NCI-H1048 (cell line): ENCODE measurements at regions not wholly inside any gene's neighbourhood (a gene's known extent, or its start where the extent isn't known, plus 50 kb on each side); places are given as distances from the start of the nearest gene placed in this dataset.

Source experiments
- DNase-seq: peaks from one replicate; lab custom pipeline; 2025; lab: John Stamatoyannopoulos, UW

GRCh38 chr3:99114565-99115291, 213.2 kb upstream of the DCBLD2 start:
- DNase-seq = no peak

GRCh38 chr3:99111235-99111634, 209.7 kb upstream of the DCBLD2 start:
- no peak for DNase-seq

GRCh38 chr3:99110401-99110800, 208.9 kb upstream of the DCBLD2 start:
- no peak for DNase-seq

- DNase-seq = no peak
Measured at GRCh38 chr3:99108508-99108907, 207.0 kb upstream of the DCBLD2 start.

GRCh38 chr3:99094606-99095005, 193.1 kb upstream of the DCBLD2 start:
- no peak for DNase-seq

- no peak for DNase-seq
Measured at GRCh38 chr3:99087277-99087676, 185.8 kb upstream of the DCBLD2 start.

- no peak for DNase-seq
Measured at GRCh38 chr3:99084826-99085225, 183.3 kb upstream of the DCBLD2 start.

- DNase-seq = no peak
Measured at GRCh38 chr3:99084156-99084555, 182.7 kb upstream of the DCBLD2 start.

GRCh38 chr3:99071096-99071495, 169.6 kb upstream of the DCBLD2 start:
- DNase-seq = no peak

- no peak for DNase-seq
Measured at GRCh38 chr3:99069973-99070372, 168.5 kb upstream of the DCBLD2 start.

- no peak for DNase-seq
Measured at GRCh38 chr3:99066863-99067262, 165.4 kb upstream of the DCBLD2 start.

- DNase-seq = no peak
Measured at GRCh38 chr3:99049164-99049563, 147.7 kb upstream of the DCBLD2 start.

GRCh38 chr3:99041747-99042146, 140.3 kb upstream of the DCBLD2 start:
- DNase-seq = no peak

- DNase-seq = no peak
Measured at GRCh38 chr3:99031778-99032177, 130.3 kb upstream of the DCBLD2 start.

GRCh38 chr3:99023590-99024192, 122.2 kb upstream of the DCBLD2 start:
- DNase-seq = no peak

- DNase-seq = no peak
Measured at GRCh38 chr3:99021466-99021865, 120.0 kb upstream of the DCBLD2 start.

GRCh38 chr3:99016452-99016851, 115.0 kb upstream of the DCBLD2 start:
- DNase-seq = no peak

- DNase-seq = no peak
Measured at GRCh38 chr3:99013777-99014315, 112.4 kb upstream of the DCBLD2 start.

GRCh38 chr3:99013077-99013476, 111.6 kb upstream of the DCBLD2 start:
- DNase-seq = no peak

- no peak for DNase-seq
Measured at GRCh38 chr3:99012051-99012450, 110.6 kb upstream of the DCBLD2 start.

- DNase-seq = no peak
Measured at GRCh38 chr3:99009851-99010250, 108.4 kb upstream of the DCBLD2 start.

GRCh38 chr3:99006686-99007085, 105.2 kb upstream of the DCBLD2 start:
- no peak for DNase-seq

- DNase-seq = no peak
Measured at GRCh38 chr3:98999675-99000074, 98.2 kb upstream of the DCBLD2 start.
